HEK293 (cell line): ENCODE measurements at regions not wholly inside any gene's neighbourhood (a gene's known extent, or its start where the extent isn't known, plus 50 kb on each side); places are given as distances from the start of the nearest gene placed in this dataset.

Experiments used
- CTCF ChIA-PET: fragments of 350-600 bp; formaldehyde crosslinking; extraction: SDS; loops from one replicate; lab custom pipeline; 2021; ENCODE audit warnings: antibody characterized with exemption; lab: Yijun Ruan, JAX
- POLR2A ChIA-PET: fragments of 300-600 bp; formaldehyde crosslinking; extraction: SDS; loops from one replicate; lab custom pipeline; 2020; ENCODE audit warnings: antibody characterized with exemption, inconsistent platforms; lab: Yijun Ruan, JAX
- H3K27ac ChIP-seq: fragments of 200-500 bp; sonication (Bioruptor generic); 2 replicates; pipeline ENCODE4 v1.5.1; 2014; ENCODE audit warnings: low read depth, low read length, control low read depth, inconsistent platforms; ENCODE audit errors: extremely low read depth
- H3K36me3 ChIP-seq, 2 experiments: fragments of 200-500 bp in 1 of 2; sonication (Bioruptor generic) in 1 of 2; 1 replicate in 1 of 2; 2 replicates in 1 of 2; pipeline ENCODE4 v1.5.1; 2014 to 2017; ENCODE audit warnings: inconsistent platforms in 2 of 2, low read length in 2 of 2; ENCODE audit not compliant: control insufficient read depth in 2 of 2, insufficient read depth in 1 of 2
- H3K4me1 ChIP-seq: fragments of 200-500 bp; sonication (Bioruptor generic); 2 replicates; pipeline ENCODE4 v1.5.1; 2014; ENCODE audit warnings: mild to moderate bottlenecking, low read length, inconsistent platforms; ENCODE audit not compliant: control insufficient read depth, insufficient read depth
- H3K4me3 ChIP-seq: 2 replicates; pipeline ENCODE4 v1.5.1; 2011; ENCODE audit warnings: low read depth, mild to moderate bottlenecking, control low read depth, low read length, moderate library complexity
- H3K9me3 ChIP-seq: fragments of 200-500 bp; sonication (Bioruptor generic); 2 replicates; pipeline ENCODE4 v1.5.1; 2014; ENCODE audit warnings: low read depth, low read length, inconsistent platforms; ENCODE audit not compliant: control insufficient read depth, insufficient read depth
- MZF1 ChIP-seq: fragments of 450-650 bp; formaldehyde crosslinking; IDR thresholded peaks from 2 replicates; pipeline ENCODE4 v1.5.1; 2017; ENCODE audit warnings: missing biosample characterization, missing genetic modification characterization, borderline replicate concordance
- ZBTB1 ChIP-seq: fragments of 450-650 bp; formaldehyde crosslinking; IDR thresholded peaks from 2 replicates; pipeline ENCODE4 v1.5.1; 2016; ENCODE audit warnings: missing biosample characterization, missing genetic modification characterization
- ZBTB6 ChIP-seq: fragments of 450-650 bp; formaldehyde crosslinking; IDR thresholded peaks from 2 replicates; pipeline ENCODE4 v1.5.1; 2017; ENCODE audit warnings: missing biosample characterization, missing genetic modification characterization
- ZNF155 ChIP-seq: fragments of 450-650 bp; formaldehyde crosslinking; IDR thresholded peaks from 2 replicates; pipeline ENCODE4 v1.5.1; 2016; ENCODE audit warnings: missing biosample characterization, missing genetic modification characterization
- ZNF175 ChIP-seq: fragments of 450-650 bp; formaldehyde crosslinking; IDR thresholded peaks from 2 replicates; pipeline ENCODE4 v1.5.1; 2016; ENCODE audit warnings: missing biosample characterization, missing genetic modification characterization
- ZNF280C ChIP-seq: fragments of 450-650 bp; formaldehyde crosslinking; IDR thresholded peaks from 2 replicates; pipeline ENCODE4 v1.5.1; 2016; ENCODE audit warnings: missing biosample characterization, missing genetic modification characterization
- ZNF488 ChIP-seq: fragments of 450-650 bp; formaldehyde crosslinking; IDR thresholded peaks from 2 replicates; pipeline ENCODE4 v1.5.1; 2016; ENCODE audit warnings: missing biosample characterization, missing genetic modification characterization
- ZNF521 ChIP-seq: fragments of 450-650 bp; formaldehyde crosslinking; IDR thresholded peaks from 2 replicates; pipeline ENCODE4 v1.5.1; 2017; ENCODE audit warnings: missing biosample characterization, mild to moderate bottlenecking, missing genetic modification characterization
- ZNF555 ChIP-seq: fragments of 450-650 bp; formaldehyde crosslinking; conservative IDR thresholded peaks from 2 replicates; pipeline ENCODE4 v1.5.1; 2017; ENCODE audit warnings: missing biosample characterization, mild to moderate bottlenecking, missing genetic modification characterization, inconsistent platforms
- ZNF626 ChIP-seq: fragments of 450-650 bp; sonication (Bioruptor Pico); formaldehyde crosslinking; IDR thresholded peaks from 2 replicates; pipeline ENCODE4 v1.5.1; 2018; ENCODE audit warnings: missing biosample characterization, missing genetic modification characterization, inconsistent platforms
- ZNF747 ChIP-seq: fragments of 450-650 bp; formaldehyde crosslinking; IDR thresholded peaks from 2 replicates; pipeline ENCODE4 v1.5.1; 2016; ENCODE audit warnings: missing biosample characterization, missing genetic modification characterization
- ZNF768 ChIP-seq: fragments of 450-650 bp; formaldehyde crosslinking; IDR thresholded peaks from 2 replicates; pipeline ENCODE4 v1.5.1; 2018; ENCODE audit warnings: missing biosample characterization, mild to moderate bottlenecking, missing genetic modification characterization
- ZNF777 ChIP-seq: fragments of 450-650 bp; formaldehyde crosslinking; IDR thresholded peaks from 2 replicates; pipeline ENCODE4 v1.5.1; 2017; ENCODE audit warnings: missing biosample characterization, missing genetic modification characterization, borderline replicate concordance
- TF ChIP-seq, protein P1 (sequence below): fragments of 450-650 bp; formaldehyde crosslinking; IDR thresholded peaks from 2 replicates; pipeline ENCODE4 v1.5.1; 2017; ENCODE audit warnings: missing biosample characterization, missing genetic modification characterization
- TF ChIP-seq, protein P2 (sequence below): fragments of 450-650 bp; formaldehyde crosslinking; IDR thresholded peaks from 2 replicates; pipeline ENCODE4 v1.5.1; 2016; ENCODE audit warnings: missing biosample characterization, missing genetic modification characterization

DNA sequence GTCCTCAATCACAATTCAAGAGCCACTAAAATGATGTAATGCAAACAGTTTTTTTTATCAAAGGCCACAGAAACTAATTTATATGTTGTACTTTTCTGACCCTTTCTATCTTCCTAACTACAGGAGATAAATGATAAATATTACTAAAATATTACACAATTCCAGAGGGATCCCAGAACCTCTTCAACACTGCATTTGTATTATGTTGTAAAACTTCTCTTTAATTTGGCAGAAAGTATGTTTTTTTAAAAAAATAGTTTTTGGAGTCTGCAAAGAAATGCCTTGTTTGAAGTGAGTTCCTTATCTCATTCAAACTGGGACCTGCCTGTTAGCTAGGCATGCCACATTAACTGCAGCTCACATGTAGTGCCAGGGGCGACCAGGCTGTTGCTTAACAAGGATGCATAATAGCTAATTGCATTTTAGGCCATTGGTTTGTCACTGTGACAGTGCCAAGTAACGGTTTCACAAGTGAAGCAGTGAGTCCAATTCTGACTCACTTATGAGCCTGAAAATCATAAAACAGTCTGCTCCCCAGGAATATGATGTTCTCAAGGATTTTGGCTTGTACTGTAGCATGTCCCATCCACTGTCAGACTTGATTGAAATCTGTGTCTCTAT, 266.9 kb downstream of the KTN1 start:
- TF ChIP-seq, protein P1, sequence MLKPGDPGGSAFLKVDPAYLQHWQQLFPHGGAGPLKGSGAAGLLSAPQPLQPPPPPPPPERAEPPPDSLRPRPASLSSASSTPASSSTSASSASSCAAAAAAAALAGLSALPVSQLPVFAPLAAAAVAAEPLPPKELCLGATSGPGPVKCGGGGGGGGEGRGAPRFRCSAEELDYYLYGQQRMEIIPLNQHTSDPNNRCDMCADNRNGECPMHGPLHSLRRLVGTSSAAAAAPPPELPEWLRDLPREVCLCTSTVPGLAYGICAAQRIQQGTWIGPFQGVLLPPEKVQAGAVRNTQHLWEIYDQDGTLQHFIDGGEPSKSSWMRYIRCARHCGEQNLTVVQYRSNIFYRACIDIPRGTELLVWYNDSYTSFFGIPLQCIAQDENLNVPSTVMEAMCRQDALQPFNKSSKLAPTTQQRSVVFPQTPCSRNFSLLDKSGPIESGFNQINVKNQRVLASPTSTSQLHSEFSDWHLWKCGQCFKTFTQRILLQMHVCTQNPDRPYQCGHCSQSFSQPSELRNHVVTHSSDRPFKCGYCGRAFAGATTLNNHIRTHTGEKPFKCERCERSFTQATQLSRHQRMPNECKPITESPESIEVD (tag by site-specific recombination): peak; percentile 46
- no peak for TF ChIP-seq ZNF768 (tag by site-specific recombination)
- H3K4me3 ChIP-seq: no peak overlapping the region
- H3K4me1 ChIP-seq: no peaks in the 10 kb centered on the region
- CTCF ChIA-PET: interaction anchor here (0.7 kb wide), 1 partner anchor 19 kb away, joined by 3 read pairs; no protein-coding TSS in a partner anchor
- no peaks in the 10 kb centered on the region for H3K36me3 ChIP-seq
- H3K27ac ChIP-seq: no peak overlapping the region
- POLR2A ChIA-PET: no interaction called here
- no peaks in the 10 kb centered on the region for H3K9me3 ChIP-seq

- Histone ChIP-seq H3K4me3 (no peak overlapping the region), H3K4me1 (no peaks in the 10 kb centered on the region), H3K27ac (no peak overlapping the region), H3K36me3 (no peaks in the 10 kb centered on the region), H3K9me3 (no peaks in the 10 kb centered on the region)
- POLR2A ChIA-PET: no interaction called here
- CTCF ChIA-PET: interaction anchor here (0.7 kb wide), 1 partner anchor 20 kb away, joined by 3 read pairs; no protein-coding TSS in a partner anchor
- TF ChIP-seq ZNF747 (tag by site-specific recombination) (no peak), ZNF280C (tag by site-specific recombination) (no peak), ZNF521 (tag by site-specific recombination) (no peak), ZNF175 (tag by site-specific recombination) (no peak), ZNF555 (tag by site-specific recombination) (no peak), MZF1 (tag by site-specific recombination) (no peak), ZBTB1 (no peak), ZBTB6 (tag by site-specific recombination) (no peak), ZNF626 (tag by site-specific recombination) (no peak), ZNF777 (tag by site-specific recombination) (no peak), ZNF488 (no peak), ZNF155 (tag by site-specific recombination) (no peak)
- TF ChIP-seq, protein P2, sequence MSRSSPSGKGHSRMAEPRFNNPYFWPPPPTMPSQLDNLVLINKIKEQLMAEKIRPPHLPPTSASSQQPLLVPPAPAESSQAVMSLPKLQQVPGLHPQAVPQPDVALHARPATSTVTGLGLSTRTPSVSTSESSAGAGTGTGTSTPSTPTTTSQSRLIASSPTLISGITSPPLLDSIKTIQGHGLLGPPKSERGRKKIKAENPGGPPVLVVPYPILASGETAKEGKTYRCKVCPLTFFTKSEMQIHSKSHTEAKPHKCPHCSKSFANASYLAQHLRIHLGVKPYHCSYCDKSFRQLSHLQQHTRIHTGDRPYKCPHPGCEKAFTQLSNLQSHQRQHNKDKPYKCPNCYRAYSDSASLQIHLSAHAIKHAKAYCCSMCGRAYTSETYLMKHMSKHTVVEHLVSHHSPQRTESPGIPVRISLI: no peak
Observed at GRCh38 chr14:55847766-55848165, 267.8 kb downstream of the KTN1 start.
